ENCODE measurements at regions not wholly inside any gene's neighbourhood (a gene's known extent, or its start where the extent isn't known, plus 50 kb on each side); places are given as distances from the start of the nearest gene placed in this dataset.

- no peak for TF ChIP-seq MXI1 (IDR thresholded peaks at IDR 0.05; ENCODE audit: low read depth, low read length)
These were observed 174.8 kb downstream of the EN1 start (continued) for GRCh38 chr2:118672571-118673158.

GRCh38 chr2:118671701-118672454 is 175.6 kb downstream of the EN1 start:
- Histone ChIP-seq H3K4me1 (ENCODE audit: control insufficient read depth, insufficient read depth, low read length) (no peaks in the 10 kb centered on the region), H3K36me3 (ENCODE audit: control insufficient read depth in 2 of 2, insufficient read depth in 2 of 2, low read length in 1 of 2) (no peaks in the 10 kb centered on the region), H3K4me2 (ENCODE audit: control insufficient read depth, insufficient read depth) (no peak overlapping the region), H3K9me3 (replicated peaks; ENCODE audit: control insufficient read depth, insufficient read depth, low read length) (no peaks in the 10 kb centered on the region), H4K20me1 (ENCODE audit: control insufficient read depth, insufficient read depth) (no peaks in the 10 kb centered on the region), H3K27ac (ENCODE audit: control insufficient read depth, insufficient read depth) (no peak overlapping the region), H3K79me2 (ENCODE audit: control insufficient read depth, insufficient read depth, low read length) (no peaks in the 10 kb centered on the region), H3K4me3 (no peak overlapping the region), H3K9ac (ENCODE audit: control insufficient read depth, insufficient read depth, low read length) (no peak overlapping the region), H2AFZ (ENCODE audit: control insufficient read depth, low read depth, low read length) (no peak overlapping the region), H3K27me3 (replicated peaks in 1 of 2; ENCODE audit: control insufficient read depth in 2 of 2, insufficient read depth in 2 of 2, low read length in 1 of 2) (0 out of 4 replicates have a peak, but pooled peaks cover 0 to 3% of the 10 kb centered on the region in 2 experiments)
- no peak for FAIRE-seq
- SMC1A ChIA-PET (ENCODE audit: uncharacterized antibody, unreplicated experiment), result no interaction called here
- RAD21 ChIA-PET (ENCODE audit: unreplicated experiment), result no interaction called here
- BruUV-seq (replicated peaks), result no TSS peak
- WGBS (ENCODE audit: insufficient coverage, insufficient replicate concordance, low lambda C conversion rate, missing lambda C conversion rate), result 21% methylated on average over 5 of the region's 5 CpGs
- TF ChIP-seq YY1 (IDR thresholded peaks at IDR 0.05; ENCODE audit: low read depth, low read length) (no peak), MTA3 (IDR thresholded peaks at IDR 0.05; ENCODE audit: borderline replicate concordance, low read length) (no peak), SMC3 (IDR thresholded peaks at IDR 0.05; ENCODE audit: borderline replicate concordance, low read length) (no peak), ASH2L (IDR thresholded peaks at IDR 0.05; ENCODE audit: borderline replicate concordance, low read depth) (no peak), KLF5 (IDR thresholded peaks at IDR 0.05; ENCODE audit: partially characterized antibody) (no peak), ZNF24 (IDR thresholded peaks at IDR 0.05) (no peak), NFIC (IDR thresholded peaks at IDR 0.05; ENCODE audit: low read depth, low read length) (no peak), BACH1 (IDR thresholded peaks at IDR 0.05; ENCODE audit: borderline replicate concordance) (no peak), SP1 (IDR thresholded peaks at IDR 0.05; ENCODE audit: low read depth, low read length) (no peak), POLR2AphosphoS5 (IDR thresholded peaks at IDR 0.05; ENCODE audit: low read length) (no peak), CREB1 (IDR thresholded peaks at IDR 0.05; ENCODE audit: low read depth) (no peak)
- TF ChIP-seq, protein P1, sequence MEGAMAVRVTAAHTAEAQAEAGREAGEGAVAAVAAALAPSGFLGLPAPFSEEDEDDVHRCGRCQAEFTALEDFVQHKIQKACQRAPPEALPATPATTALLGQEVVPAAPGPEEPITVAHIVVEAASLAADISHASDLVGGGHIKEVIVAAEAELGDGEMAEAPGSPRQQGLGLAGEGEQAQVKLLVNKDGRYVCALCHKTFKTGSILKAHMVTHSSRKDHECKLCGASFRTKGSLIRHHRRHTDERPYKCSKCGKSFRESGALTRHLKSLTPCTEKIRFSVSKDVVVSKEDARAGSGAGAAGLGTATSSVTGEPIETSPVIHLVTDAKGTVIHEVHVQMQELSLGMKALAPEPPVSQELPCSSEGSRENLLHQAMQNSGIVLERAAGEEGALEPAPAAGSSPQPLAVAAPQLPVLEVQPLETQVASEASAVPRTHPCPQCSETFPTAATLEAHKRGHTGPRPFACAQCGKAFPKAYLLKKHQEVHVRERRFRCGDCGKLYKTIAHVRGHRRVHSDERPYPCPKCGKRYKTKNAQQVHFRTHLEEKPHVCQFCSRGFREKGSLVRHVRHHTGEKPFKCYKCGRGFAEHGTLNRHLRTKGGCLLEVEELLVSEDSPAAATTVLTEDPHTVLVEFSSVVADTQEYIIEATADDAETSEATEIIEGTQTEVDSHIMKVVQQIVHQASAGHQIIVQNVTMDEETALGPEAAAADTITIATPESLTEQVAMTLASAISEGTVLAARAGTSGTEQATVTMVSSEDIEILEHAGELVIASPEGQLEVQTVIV (IDR thresholded peaks at IDR 0.05; ENCODE audit: borderline replicate concordance, partially characterized antibody), result no peak
- TF ChIP-seq, protein P2, sequence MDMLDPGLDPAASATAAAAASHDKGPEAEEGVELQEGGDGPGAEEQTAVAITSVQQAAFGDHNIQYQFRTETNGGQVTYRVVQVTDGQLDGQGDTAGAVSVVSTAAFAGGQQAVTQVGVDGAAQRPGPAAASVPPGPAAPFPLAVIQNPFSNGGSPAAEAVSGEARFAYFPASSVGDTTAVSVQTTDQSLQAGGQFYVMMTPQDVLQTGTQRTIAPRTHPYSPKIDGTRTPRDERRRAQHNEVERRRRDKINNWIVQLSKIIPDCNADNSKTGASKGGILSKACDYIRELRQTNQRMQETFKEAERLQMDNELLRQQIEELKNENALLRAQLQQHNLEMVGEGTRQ (IDR thresholded peaks at IDR 0.05; ENCODE audit: borderline replicate concordance, low read depth, low read length), result no peak
- in situ Hi-C loops (cut with MboI), result no loop called here
- no peak for DNase-seq (ENCODE audit: low read depth, low spot score)
- intact Hi-C loops (cut with micrococcal nuclease; ENCODE audit: unreplicated experiment), result no loop called here
- ATAC-seq, result no peak
- CTCF ChIA-PET, result no interaction called here
- POLR2A ChIA-PET, result no interaction called here

All from GM12878 (cell line).